ENCODE measurements at regions not wholly inside any gene's neighbourhood (a gene's known extent, or its start where the extent isn't known, plus 50 kb on each side); places are given as distances from the start of the nearest gene placed in this dataset.

DNA sequence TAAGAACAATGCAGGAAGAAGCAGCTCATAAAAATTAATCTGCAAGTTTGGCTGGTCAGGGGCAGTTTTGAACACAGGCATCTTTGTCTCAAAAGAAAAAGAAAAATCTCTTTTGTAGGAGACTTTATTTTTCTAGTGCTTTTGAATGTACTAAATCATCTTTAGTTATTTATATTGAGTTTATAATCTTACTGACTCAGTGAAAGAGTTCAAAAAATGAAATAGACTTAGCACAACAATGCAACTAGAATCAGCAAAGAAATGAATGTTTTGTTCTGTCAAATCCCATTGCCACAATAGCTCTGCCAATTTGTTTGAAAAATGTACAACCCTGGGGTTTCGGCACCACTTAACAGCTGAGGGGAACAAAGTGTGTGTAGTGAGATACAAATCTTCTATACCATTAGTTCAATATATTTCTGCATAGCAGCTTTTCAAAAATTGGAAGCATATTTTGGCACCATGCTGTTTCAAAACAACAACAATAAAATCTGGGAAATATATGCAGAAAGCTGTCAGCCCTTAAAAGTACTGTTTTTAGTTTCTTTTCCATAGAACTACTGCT lies 1969.1 kb downstream of the MRPL39 start:
- Histone ChIP-seq H2BK15ac (ENCODE audit: low read length) (no peak overlapping the region), H3K4me1 (replicated peaks in 1 of 4; ENCODE audit: control insufficient read depth in 3 of 4, insufficient read depth in 4 of 4, low read length in 3 of 4) (no peaks in the 10 kb centered on the region), H3K4ac (replicated peaks; ENCODE audit: insufficient read length, low read depth, low read length) (no peak overlapping the region), H2BK12ac (ENCODE audit: low read depth, low read length) (no peak overlapping the region), H2BK120ac (replicated peaks; ENCODE audit: low read depth, low read length) (no peak overlapping the region), H3K27ac (ENCODE audit: low read depth, low read length) (no peak overlapping the region), H2BK5ac (ENCODE audit: low read depth, low read length) (no peak overlapping the region), H4K8ac (ENCODE audit: extremely low read depth, insufficient read depth, low read length) (no peak overlapping the region), H4K20me1 (replicated peaks in 1 of 2; ENCODE audit: control insufficient read depth in 1 of 2, insufficient read depth in 2 of 2, low read length in 2 of 2) (no peaks in the 10 kb centered on the region), H3K23ac (ENCODE audit: insufficient read length) (no peak overlapping the region), H2AFZ (ENCODE audit: low read length) (no peak overlapping the region), H3K79me1 (ENCODE audit: low read depth, low read length) (no peaks in the 10 kb centered on the region), H2BK20ac (ENCODE audit: low read length) (no peak overlapping the region), H3K9ac (replicated peaks in 1 of 4; ENCODE audit: extremely low read depth in 1 of 4, low read depth in 3 of 4, low read length in 3 of 4) (no peak overlapping the region), H3K79me2 (ENCODE audit: control insufficient read depth in 1 of 2, insufficient read depth in 2 of 2, low read length in 2 of 2) (no peaks in the 10 kb centered on the region), H3K4me3 (ENCODE audit: extremely low read depth in 1 of 4, insufficient read depth in 2 of 4, low read depth in 3 of 4, low read length in 4 of 4) (no peak overlapping the region), H3K23me2 (ENCODE audit: low read depth, low read length) (no peaks in the 10 kb centered on the region), H3K14ac (ENCODE audit: insufficient read length) (no peak overlapping the region), H3K4me2 (ENCODE audit: insufficient read depth in 1 of 2, low read depth in 2 of 2, low read length in 2 of 2) (no peak overlapping the region), H3K9me3 (ENCODE audit: insufficient read depth in 2 of 2, low read depth in 1 of 2, low read length in 1 of 2) (no peaks in the 10 kb centered on the region), H4K5ac (ENCODE audit: insufficient read length, low read depth, low read length) (no peak overlapping the region), H3K27me3 (replicated peaks in 1 of 4; ENCODE audit: control insufficient read depth in 3 of 4, extremely low read depth in 1 of 4, insufficient read depth in 3 of 4, low read length in 3 of 4) (no peaks in the 10 kb centered on the region), H4K91ac (replicated peaks; ENCODE audit: insufficient read length, low read length) (no peak overlapping the region), H3K56ac (replicated peaks; ENCODE audit: insufficient read length, low read depth, low read length) (no peak overlapping the region), H3K36me3 (ENCODE audit: control insufficient read depth in 2 of 4, insufficient read depth in 4 of 4, low read length in 3 of 4) (no peaks in the 10 kb centered on the region), H2AK5ac (ENCODE audit: low read depth, low read length) (no peak overlapping the region), H3K18ac (ENCODE audit: extremely low read depth, low read length) (no peak overlapping the region)
- POLR2A ChIA-PET (ENCODE audit: partially characterized antibody): no interaction called here
- no peak for DNase-seq (ENCODE audit: low read depth in 1 of 2, low spot score in 2 of 2)
- 90% methylated on average over 1 of the region's 1 CpG; no CpG with 5 or more reads in 1 of the 2 experiments for WGBS, 2 experiments (ENCODE audit: extremely low coverage in 1 of 2, insufficient coverage in 1 of 2, insufficient read length in 1 of 2, insufficient replicate concordance in 2 of 2, low coverage in 1 of 2, low lambda C conversion rate in 2 of 2, missing lambda C conversion rate in 1 of 2)
- CTCF ChIA-PET (ENCODE audit: partially characterized antibody): interaction anchor here (0.6 kb wide), 1 partner anchor 130 kb away, joined by 3 read pairs; no protein-coding TSS in a partner anchor
- no peak for FAIRE-seq
- no peak for TF ChIP-seq TAF1 (IDR thresholded peaks at IDR 0.05; ENCODE audit: low read depth, low read length)
- TF ChIP-seq POLR2A (IDR thresholded peaks at IDR 0.05; ENCODE audit: control extremely low read depth in 1 of 2, low read depth in 2 of 2, low read length in 2 of 2): no peak
- TF ChIP-seq TEAD4 (IDR thresholded peaks at IDR 0.05; ENCODE audit: low read depth, low read length): no peak
- TF ChIP-seq POLR2AphosphoS5 (IDR thresholded peaks at IDR 0.05; ENCODE audit: low read depth, low read length): no peak
- no peak for TF ChIP-seq BCL11A (IDR thresholded peaks at IDR 0.05; ENCODE audit: low read depth in 2 of 2, low read length in 2 of 2)
- TF ChIP-seq EP300 (IDR thresholded peaks at IDR 0.05; ENCODE audit: borderline replicate concordance in 1 of 2, low read depth in 2 of 2, low read length in 2 of 2): no peak
- TF ChIP-seq SIX5 (IDR thresholded peaks at IDR 0.05; ENCODE audit: low read depth, low read length): no peak
- no peak for TF ChIP-seq NANOG (IDR thresholded peaks at IDR 0.05; ENCODE audit: insufficient read depth, low read depth, low read length, poor library complexity, severe bottlenecking)
- no peak for TF ChIP-seq HDAC6 (IDR thresholded peaks at IDR 0.05; ENCODE audit: low read depth, low read length)
- TF ChIP-seq JUN (IDR thresholded peaks at IDR 0.05; ENCODE audit: low read depth, low read length): no peak
- no peak for TF ChIP-seq SRF (IDR thresholded peaks at IDR 0.05; ENCODE audit: low read depth, low read length)
- no peak for TF ChIP-seq FOSL1 (IDR thresholded peaks at IDR 0.05; ENCODE audit: insufficient read depth, low read depth, low read length)
- no peak for TF ChIP-seq BRCA1 (IDR thresholded peaks at IDR 0.05; ENCODE audit: low read depth, low read length)
